ENCODE measurements at regions not wholly inside any gene's neighbourhood (a gene's known extent, or its start where the extent isn't known, plus 50 kb on each side); places are given as distances from the start of the nearest gene placed in this dataset.
"Not testable (repeated sequence)": the region's sequence is repeated elsewhere in the genome, so short reads cannot be mapped to it uniquely, and the experiment has no call there.

- no peak for DNase-seq
These were observed 883.8 kb upstream of the IGFBP7 start for GRCh38 chr4:57993944-57994343.

GRCh38 chr4:57989430-57989829 is 879.2 kb upstream of the IGFBP7 start:
- no peak for DNase-seq

GRCh38 chr4:57985161-57985560 is 875.0 kb upstream of the IGFBP7 start:
- no peak for DNase-seq

- DNase-seq = no peak
These were observed 870.9 kb upstream of the IGFBP7 start for GRCh38 chr4:57981123-57981522.

GRCh38 chr4:57974821-57975220 is 864.6 kb upstream of the IGFBP7 start:
- no peak for DNase-seq

- no peak for DNase-seq
These were observed 863.6 kb upstream of the IGFBP7 start for GRCh38 chr4:57973819-57974218.

GRCh38 chr4:57971261-57971660 is 861.1 kb upstream of the IGFBP7 start:
- no peak for DNase-seq

- no peak for DNase-seq
These were observed 857.0 kb upstream of the IGFBP7 start for GRCh38 chr4:57966987-57967760.

GRCh38 chr4:57965431-57965830 is 855.2 kb upstream of the IGFBP7 start:
- DNase-seq = not testable (repeated sequence)

GRCh38 chr4:57945298-57945697 is 835.1 kb upstream of the IGFBP7 start:
- no peak for DNase-seq

GRCh38 chr4:57943682-57944081 is 833.5 kb upstream of the IGFBP7 start:
- DNase-seq = no peak

GRCh38 chr4:57937326-57937725 is 827.1 kb upstream of the IGFBP7 start:
- DNase-seq = not testable (repeated sequence)

- no peak for DNase-seq
These were observed 816.1 kb upstream of the IGFBP7 start for GRCh38 chr4:57926311-57926710.

GRCh38 chr4:57924951-57925350 is 814.8 kb upstream of the IGFBP7 start:
- DNase-seq = no peak

- no peak for DNase-seq
These were observed 806.3 kb upstream of the IGFBP7 start for GRCh38 chr4:57916479-57916878.

- no peak for DNase-seq
These were observed 801.0 kb upstream of the IGFBP7 start for GRCh38 chr4:57911203-57911602.

- DNase-seq = no peak
These were observed 800.0 kb upstream of the IGFBP7 start for GRCh38 chr4:57910151-57910550.

GRCh38 chr4:57905965-57906364 is 795.8 kb upstream of the IGFBP7 start:
- no peak for DNase-seq

GRCh38 chr4:57877047-57877458 is 766.9 kb upstream of the IGFBP7 start:
- DNase-seq = peak; percentile 8

- no peak for DNase-seq
These were observed 765.7 kb upstream of the IGFBP7 start for GRCh38 chr4:57875829-57876392.

GRCh38 chr4:57866468-57867171 is 756.4 kb upstream of the IGFBP7 start:
- no peak for DNase-seq

GRCh38 chr4:57865264-57865663 is 755.1 kb upstream of the IGFBP7 start:
- DNase-seq = no peak

GRCh38 chr4:57854748-57855147 is 744.6 kb upstream of the IGFBP7 start:
- DNase-seq = no peak

- DNase-seq = no peak
These were observed 740.0 kb upstream of the IGFBP7 start for GRCh38 chr4:57850141-57850540.

Measured in retina (tissue), 1 donor.